ENCODE measurements at regions not wholly inside any gene's neighbourhood (a gene's known extent, or its start where the extent isn't known, plus 50 kb on each side); places are given as distances from the start of the nearest gene placed in this dataset.
"Not testable (repeated sequence)": the region's sequence is repeated elsewhere in the genome, so short reads cannot be mapped to it uniquely, and the experiment has no call there.

DNA sequence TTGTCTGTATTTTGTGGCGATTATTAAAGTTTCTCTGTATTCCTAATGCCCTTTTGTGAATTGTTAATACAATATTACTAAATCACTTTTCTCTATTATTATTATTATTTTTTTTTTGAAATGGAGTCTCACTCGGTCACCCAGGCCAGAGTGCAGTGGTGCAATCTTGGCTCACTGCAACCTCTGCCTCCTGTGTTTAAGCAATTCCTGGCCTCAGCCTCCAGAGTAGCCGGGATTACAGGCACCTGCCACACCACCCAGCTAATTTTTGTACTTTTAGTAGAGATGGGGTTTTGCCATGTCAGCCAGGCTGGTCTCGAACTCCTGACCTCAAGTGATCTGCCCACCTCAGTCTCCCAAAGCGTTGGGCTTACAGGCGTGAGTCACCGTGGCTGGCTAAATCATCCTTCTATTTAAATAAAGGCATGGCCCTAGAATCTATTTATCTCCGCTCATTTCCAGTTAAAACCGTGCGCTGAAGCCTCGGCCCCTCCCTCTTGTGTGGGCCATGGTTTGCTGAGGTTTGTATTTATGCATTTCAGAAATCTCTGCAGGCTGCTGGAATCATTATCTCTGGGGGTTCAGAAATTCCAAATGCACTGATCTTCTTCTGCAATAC is 1136.4 kb upstream of the TMEM132C start:
- DNase-seq (ENCODE audit: low read depth in 2 of 2) = no peak

DNA sequence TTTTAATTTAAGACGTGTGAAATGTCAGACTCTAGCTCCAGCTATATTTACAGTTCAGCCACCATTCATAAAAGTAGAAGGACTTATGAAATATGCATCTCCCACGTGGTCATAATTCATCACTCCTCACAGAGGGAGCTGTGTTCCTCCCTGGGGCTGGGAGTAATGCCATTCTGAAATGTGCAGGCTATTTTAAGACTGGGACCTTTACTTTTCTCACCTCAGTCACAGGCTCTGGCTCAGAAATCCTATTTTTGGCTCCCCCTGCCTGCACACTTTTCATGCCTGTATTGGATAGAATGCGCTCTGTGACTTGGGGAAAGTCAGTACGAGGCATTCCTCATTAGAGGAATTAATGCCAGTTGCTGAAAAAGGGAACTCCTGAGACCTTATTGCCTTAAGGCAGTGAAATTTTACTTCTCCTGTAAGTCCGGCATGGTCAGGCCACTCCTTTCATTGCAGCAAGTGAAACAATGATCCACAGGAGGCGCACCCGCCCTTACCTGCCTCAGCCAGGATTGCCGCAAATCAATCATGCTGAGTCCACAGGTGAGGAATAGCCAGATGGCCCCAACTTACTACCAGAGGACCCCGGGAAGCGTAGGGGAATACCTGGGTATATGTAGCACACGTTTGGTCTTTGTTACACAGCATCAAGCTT is 1133.2 kb upstream of the TMEM132C start:
- no peak for DNase-seq (ENCODE audit: low read depth in 2 of 2)

DNA sequence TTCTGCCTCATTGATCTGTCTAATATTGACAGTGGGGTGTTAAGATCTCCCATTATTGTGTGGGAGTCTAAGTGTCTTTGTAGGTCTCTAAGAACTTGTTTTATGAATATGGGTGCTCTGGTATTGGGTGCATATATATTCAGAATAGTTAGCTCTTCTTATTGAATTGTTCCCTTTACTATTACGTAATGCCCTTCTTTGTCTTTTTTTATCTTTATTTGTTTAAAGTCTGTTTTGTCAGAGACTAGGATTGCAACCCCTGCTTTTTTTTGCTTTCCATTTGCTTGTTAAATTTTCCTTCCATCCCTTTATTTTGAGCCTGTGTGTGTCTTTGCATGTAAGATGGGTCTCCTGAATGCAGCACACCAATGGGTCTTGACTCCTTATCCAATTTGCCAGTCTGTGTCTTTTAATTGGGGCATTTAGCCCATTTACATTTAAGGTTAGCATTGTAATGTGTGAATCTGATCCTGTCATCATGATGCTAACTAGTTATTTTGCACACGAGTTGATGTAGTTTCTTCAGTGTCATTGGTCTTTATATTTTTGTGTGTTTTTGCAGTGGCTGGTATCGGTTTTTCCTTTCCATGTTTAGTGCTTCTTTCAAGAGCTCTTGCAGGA is 1126.0 kb upstream of the TMEM132C start:
- DNase-seq (ENCODE audit: low read depth in 2 of 2) = not testable (repeated sequence)

- DNase-seq (ENCODE audit: low read depth in 2 of 2) = no peak
Observed at GRCh38 chr12:127143020-127143419, 1124.0 kb upstream of the TMEM132C start.

DNA sequence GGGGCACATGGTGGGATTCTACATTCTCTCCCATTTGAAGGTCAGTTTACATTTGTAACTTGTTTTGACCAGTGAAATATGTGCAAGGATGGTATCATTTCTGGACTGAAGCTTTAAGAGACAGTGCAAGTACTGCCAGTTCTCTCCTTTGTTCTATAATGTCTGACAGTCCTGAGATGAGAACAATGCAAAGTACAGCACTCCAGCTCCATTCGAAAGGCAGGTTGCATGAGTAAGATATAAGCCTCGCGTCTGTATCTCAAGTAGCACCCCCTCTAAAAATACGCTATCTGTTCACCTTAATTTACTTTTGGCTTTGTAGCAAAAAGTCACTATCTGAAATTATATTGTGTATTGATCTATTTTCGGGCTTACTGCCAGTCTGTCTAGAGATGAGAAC is 1122.2 kb upstream of the TMEM132C start:
- no peak for DNase-seq (ENCODE audit: low read depth in 2 of 2)

DNA sequence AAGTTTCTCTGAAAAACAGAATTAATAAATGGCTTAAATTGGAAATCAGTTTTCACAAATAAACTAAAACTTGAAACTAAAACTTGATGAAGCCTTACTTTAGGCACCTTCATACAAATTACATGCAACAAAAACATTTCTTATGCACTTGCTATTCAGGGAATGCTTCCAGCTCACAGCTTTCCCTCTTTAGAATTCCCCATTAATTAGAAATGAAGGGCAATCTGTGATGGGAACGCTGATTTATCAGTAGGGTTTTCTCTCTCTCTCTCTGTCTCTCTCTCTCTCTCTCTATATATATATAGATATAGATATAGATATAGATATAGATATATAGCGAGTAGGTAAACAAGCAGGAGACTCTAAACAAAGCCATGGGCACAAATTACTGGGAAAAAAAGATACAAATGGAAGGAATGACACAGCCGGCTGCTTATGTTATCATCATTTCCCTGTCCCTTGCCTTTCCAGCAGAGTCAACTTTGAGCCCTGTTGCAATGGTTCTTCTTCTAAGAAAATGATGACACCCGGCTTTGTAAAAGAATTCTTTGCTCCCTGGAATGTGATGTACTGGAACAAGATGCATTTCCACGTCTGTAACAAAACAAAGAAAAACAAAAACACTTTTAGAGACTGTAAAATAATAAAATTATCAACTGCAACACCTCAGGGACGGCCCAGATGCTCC is 1121.6 kb upstream of the TMEM132C start:
- no peak for DNase-seq (ENCODE audit: low read depth in 2 of 2)

- peak in 1 of 2 experiments; percentile 55 for DNase-seq (ENCODE audit: low read depth in 2 of 2)
Observed at GRCh38 chr12:127145929-127146789, 1120.8 kb upstream of the TMEM132C start.

GRCh38 chr12:127146991-127147718 is 1119.8 kb upstream of the TMEM132C start:
- DNase-seq (ENCODE audit: low read depth in 2 of 2) = no peak

DNA sequence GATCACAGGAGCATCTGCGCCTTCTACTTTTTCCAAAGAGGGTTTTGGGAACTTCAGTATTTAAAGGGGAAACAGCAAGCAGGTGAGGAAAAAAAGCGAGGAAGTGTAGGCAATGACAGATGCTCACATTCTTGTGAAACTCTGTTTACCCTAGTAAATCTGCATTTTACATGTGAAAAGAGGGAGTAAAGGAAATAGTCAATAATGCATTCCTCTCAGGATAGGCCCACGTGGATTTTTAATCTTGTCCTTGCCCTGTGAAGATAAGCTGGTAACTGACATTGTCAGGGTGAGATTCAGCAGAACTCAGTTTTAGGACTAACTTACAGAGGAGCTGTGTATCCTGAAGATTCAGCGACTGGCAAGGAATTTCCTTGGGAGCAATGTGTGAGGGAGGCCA is 1119.2 kb upstream of the TMEM132C start:
- no peak for DNase-seq (ENCODE audit: low read depth in 2 of 2)

GRCh38 chr12:127148318-127148717 is 1118.7 kb upstream of the TMEM132C start:
- DNase-seq (ENCODE audit: low read depth in 2 of 2) = no peak

DNA sequence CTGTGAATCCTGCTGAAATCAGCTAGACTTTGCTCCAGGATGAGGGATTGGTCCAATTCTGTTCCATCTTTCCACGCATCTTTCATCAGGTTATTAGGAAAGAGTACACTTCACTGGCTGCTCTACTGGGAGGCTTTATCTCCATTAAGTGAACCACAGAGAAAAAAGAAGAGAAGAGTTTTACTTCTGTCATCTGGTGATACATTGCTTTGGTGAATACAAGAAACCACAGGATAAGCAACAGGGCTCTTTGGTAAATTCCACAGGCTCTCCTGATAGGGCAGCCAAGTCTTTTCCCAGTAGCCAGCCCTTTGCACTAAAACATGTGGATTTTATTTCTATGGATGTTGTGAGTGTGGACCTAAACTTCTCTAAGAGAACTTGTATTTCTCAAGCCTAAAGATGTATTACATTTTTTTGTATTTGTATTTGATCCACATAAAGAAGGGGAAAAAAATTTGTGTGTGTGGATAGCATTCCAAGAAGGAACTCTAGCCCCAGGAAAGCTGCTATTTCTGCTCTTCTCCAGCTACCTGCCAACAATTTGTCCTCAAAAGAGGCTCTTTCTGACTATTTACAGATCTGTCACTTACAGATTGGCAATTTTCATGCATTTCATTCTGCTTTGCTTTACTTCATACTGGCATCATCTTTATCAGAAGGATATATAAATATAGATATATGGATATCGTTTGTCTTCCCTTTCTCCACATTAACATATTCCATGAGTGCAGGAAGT is 1117.6 kb upstream of the TMEM132C start:
- peak; percentile 91 to 93 for DNase-seq (ENCODE audit: low read depth in 2 of 2)

DNA sequence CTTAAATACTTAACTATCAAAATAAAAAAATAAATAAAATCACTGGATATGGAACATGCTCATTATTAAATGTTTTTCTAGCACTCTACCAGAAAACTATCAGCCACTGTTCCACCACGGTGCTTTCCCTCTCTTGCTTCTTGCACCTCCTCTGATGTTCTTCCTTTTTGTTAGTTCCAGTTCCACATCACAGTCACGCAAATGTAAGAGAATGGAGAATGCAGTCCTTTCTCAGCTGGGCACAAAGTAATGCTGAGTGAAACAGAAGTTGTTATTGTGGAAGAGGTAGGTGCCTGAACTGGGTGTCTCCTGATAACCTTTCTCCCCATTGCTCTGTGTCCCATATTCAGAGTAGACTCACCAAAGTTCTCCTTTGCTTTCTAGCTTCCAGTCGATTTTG is 1116.9 kb upstream of the TMEM132C start:
- DNase-seq (ENCODE audit: low read depth in 2 of 2) = no peak

- no peak for DNase-seq (ENCODE audit: low read depth in 2 of 2)
Observed at GRCh38 chr12:127150479-127150878, 1116.5 kb upstream of the TMEM132C start.

DNA sequence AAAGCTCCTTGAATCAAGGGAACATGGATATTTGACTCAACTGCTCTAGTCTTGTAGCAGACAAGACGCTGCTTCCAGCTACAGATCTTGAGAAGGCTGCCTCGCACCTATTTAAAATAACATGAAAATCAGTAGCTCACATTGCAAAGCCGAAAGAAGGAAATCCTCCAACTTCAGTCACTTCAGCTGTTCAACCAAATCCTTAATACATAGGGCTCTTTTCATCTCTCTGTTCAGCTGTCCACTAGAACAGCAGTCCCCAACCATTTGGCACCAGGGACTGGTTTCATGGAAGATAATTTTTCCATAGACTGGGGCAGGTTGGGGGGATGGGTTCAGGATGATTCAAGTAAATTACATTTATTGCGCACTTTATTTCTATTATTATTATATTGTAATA is 1116.0 kb upstream of the TMEM132C start:
- no peak for DNase-seq (ENCODE audit: low read depth in 2 of 2)

- no peak for DNase-seq (ENCODE audit: low read depth in 2 of 2)
Observed at GRCh38 chr12:127153996-127154395, 1113.0 kb upstream of the TMEM132C start.

DNA sequence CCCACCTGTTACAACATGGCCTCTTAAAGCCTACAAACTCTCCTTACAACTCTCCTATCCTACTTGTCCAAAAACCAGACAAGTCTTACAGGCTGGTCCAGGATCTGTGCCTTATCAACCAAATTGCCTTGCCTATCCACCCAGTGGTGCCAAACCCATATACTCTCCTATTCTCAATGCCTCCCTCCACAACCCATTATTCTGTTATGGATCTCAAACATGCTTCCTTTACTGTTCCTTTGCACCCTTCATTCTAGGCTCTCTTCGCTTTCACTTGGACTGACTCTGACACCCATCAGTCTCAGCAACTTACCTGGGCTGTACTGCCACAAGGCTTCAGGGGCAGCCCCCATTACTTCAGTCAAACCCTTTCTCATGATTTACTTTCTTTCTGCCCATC is 1112.1 kb upstream of the TMEM132C start:
- DNase-seq (ENCODE audit: low read depth in 2 of 2) = not testable (repeated sequence)

DNA sequence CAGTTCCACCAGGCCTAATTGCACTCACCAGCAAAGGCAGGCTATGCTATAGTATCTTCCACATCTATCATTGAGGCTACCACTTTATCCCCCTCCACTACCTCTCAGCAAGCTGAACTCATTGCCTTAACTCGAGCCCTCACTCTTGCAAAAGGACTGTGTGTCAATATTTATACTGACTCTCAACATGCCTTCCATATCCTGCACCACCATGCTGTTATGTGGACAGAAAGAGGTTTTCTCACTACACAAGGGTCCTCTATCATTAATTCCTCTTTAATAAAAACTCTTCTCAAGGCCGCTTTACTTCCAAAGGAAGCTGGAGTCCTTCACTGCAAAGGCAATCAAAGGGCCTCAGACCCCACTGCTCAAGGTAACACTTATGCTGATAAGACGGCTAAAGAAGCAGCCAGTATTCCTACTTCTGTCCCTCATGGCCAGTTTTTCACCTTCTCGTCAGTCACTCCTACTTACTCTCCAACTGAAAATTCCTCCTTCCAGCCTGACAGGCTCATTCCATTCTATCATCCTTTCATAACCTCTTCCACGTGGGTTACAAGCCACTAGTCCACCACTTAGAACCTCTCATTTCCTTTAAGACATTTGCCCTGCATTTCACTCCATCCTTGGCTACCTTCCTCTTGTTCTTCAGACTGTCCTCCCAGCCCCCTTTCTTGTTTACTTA is 1110.9 kb upstream of the TMEM132C start:
- DNase-seq (ENCODE audit: low read depth in 2 of 2) = not testable (repeated sequence)

DNA sequence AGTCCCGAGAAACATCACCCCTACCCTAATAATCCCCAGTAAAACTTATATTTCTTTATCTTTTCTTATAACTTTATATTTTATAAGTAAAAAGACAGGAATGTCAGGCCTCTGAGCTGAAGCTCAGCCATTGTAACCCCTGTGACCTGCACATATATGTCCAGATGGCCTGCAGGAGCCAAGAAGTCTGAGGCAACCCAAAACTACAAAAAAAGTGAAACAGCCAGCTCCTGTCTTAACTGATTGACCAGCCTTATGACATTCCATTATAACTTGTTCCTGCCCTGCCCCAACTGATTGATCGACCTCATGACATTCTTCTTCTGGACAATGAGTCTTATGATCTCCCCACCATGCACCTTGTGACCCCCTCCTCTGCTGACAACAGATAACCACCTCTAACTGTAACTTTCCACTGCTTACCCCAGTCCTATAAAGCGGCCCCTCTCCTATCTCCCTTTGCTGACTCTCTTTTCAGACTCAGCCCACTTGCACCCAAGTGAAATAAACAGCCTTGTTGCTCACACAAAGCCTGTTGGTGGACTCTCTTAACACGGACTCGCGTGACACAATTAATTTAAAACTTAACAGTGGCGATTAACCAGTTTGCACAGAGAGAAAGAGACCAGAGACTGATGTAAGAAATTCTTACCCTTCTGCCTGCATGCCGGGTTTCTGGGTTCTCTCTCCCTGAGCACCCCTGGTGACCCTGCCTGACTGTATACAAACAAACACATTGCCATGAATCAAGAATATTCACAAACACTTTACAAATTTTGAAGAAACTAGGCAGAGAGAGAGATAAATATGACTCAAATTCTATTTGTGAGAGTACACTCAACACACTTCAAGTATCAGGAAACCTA is 1109.2 kb upstream of the TMEM132C start:
- DNase-seq (ENCODE audit: low read depth in 2 of 2) = not testable (repeated sequence)
